Activated naive CD8-positive, alpha-beta T cell (primary cell): ENCODE measurements at regions not wholly inside any gene's neighbourhood (a gene's known extent, or its start where the extent isn't known, plus 50 kb on each side); places are given as distances from the start of the nearest gene placed in this dataset.

Source experiments
- H3K27ac Mint-ChIP-seq: one replicate; pipeline ENCODE4 v1.8.0; 2021; ENCODE audit warnings: mixed read lengths
- H3K27me3 Mint-ChIP-seq: one replicate; pipeline ENCODE4 v1.8.0; 2021; ENCODE audit warnings: mixed read lengths
- H3K36me3 Mint-ChIP-seq: one replicate; pipeline ENCODE4 v1.8.0; 2021; ENCODE audit warnings: mixed read lengths
- H3K4me1 Mint-ChIP-seq: one replicate; pipeline ENCODE4 v1.8.0; 2021; ENCODE audit warnings: low read depth, mixed read lengths
- H3K4me3 Mint-ChIP-seq: one replicate; pipeline ENCODE4 v1.8.0; 2021; ENCODE audit warnings: mild to moderate bottlenecking, mixed read lengths
- H3K9me3 Mint-ChIP-seq: one replicate; pipeline ENCODE4 v1.8.0; 2021; ENCODE audit warnings: low read depth, mixed read lengths

DNA sequence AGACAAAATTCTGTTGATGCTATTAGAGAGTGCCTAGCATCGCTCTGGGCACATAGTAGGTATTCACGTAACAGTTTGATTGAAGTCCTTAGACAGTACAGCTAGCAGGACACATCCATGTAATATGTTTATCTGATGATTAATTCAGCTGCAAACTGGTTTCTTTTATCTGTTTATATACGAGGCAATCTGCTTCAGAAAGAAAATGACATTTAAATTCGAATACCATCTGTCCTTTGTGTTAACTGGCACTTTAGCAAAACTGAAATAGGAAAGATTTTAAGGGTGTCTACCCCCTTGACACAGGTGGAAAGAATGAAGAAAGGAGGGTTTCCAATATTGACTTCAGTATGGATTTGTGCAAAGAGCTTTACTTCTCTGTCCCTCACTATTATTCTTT, 192.5 kb downstream of the MFSD1 start:
- H3K9me3 Mint-ChIP-seq: no peaks in the 10 kb centered on the region
- no peak overlapping the region for H3K27ac Mint-ChIP-seq
- H3K4me1 Mint-ChIP-seq: no peaks in the 10 kb centered on the region
- no peaks in the 10 kb centered on the region for H3K27me3 Mint-ChIP-seq
- no peak overlapping the region for H3K4me3 Mint-ChIP-seq
- H3K36me3 Mint-ChIP-seq: no peaks in the 10 kb centered on the region

GRCh38 chr3:159001711-159002110, 199.9 kb downstream of the MFSD1 start:
- Mint-ChIP-seq H3K27ac (no peak overlapping the region), H3K4me1 (no peaks in the 10 kb centered on the region), H3K9me3 (no peaks in the 10 kb centered on the region), H3K36me3 (no peaks in the 10 kb centered on the region), H3K4me3 (no peak overlapping the region), H3K27me3 (no peaks in the 10 kb centered on the region)

- no peaks in the 10 kb centered on the region for H3K27me3 Mint-ChIP-seq
- H3K4me1 Mint-ChIP-seq: no peaks in the 10 kb centered on the region
- no peaks in the 10 kb centered on the region for H3K9me3 Mint-ChIP-seq
- H3K36me3 Mint-ChIP-seq: no peaks in the 10 kb centered on the region
- no peak overlapping the region for H3K4me3 Mint-ChIP-seq
- H3K27ac Mint-ChIP-seq: no peak overlapping the region
These were observed 203.3 kb downstream of the MFSD1 start for GRCh38 chr3:159005137-159005536.

GRCh38 chr3:159007331-159007730, 205.5 kb downstream of the MFSD1 start:
- Mint-ChIP-seq H3K36me3 (no peaks in the 10 kb centered on the region), H3K27ac (no peak overlapping the region), H3K4me3 (no peak overlapping the region), H3K9me3 (no peaks in the 10 kb centered on the region), H3K27me3 (no peaks in the 10 kb centered on the region), H3K4me1 (no peaks in the 10 kb centered on the region)

- Mint-ChIP-seq H3K27ac (no peak overlapping the region), H3K36me3 (no peaks in the 10 kb centered on the region), H3K4me1 (no peaks in the 10 kb centered on the region), H3K9me3 (no peaks in the 10 kb centered on the region), H3K27me3 (no peaks in the 10 kb centered on the region), H3K4me3 (no peak overlapping the region)
These were observed 206.5 kb downstream of the MFSD1 start for GRCh38 chr3:159008401-159008800.

DNA sequence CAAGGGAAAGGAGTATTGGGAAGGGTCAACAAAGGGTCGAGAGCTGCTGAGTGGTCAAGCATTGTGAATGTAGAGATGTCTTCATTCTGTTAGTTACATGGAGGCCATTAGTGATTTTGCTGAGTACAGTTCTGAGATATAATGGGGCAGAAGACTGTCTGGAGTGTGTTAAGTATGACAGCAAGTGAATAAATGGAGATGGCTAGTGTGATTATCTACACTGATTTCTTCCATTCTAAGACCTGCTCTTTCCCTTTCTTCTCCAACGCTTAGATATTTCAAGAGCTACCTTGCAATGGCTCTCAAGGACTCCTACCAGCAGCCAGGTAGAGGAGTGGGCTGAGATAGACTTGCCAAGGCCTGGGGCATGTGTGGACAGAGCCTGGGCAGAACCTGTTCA, 216.5 kb downstream of the MFSD1 start:
- Mint-ChIP-seq H3K4me3 (no peak overlapping the region), H3K27me3 (no peaks in the 10 kb centered on the region), H3K9me3 (no peaks in the 10 kb centered on the region), H3K27ac (no peak overlapping the region), H3K36me3 (no peaks in the 10 kb centered on the region), H3K4me1 (no peaks in the 10 kb centered on the region)

DNA sequence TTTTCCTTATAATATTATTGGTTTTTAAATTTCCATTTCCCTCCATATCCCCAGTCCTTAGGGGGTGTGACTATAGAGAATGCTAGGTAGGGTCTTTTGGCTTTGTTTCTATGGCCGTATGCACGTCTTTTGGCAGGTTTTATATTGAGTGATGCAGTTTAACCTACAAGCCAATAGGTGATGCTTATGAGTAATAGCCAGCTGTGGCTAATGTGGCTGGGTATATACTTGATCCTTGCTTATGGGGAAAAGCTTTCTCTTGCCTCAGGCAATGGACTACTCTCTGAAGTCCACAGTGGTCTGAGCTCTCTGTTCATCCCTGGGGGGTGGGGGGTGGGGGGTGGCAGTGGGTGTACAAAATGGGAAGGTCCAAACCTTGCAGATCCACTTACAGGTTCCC, 223.9 kb downstream of the MFSD1 start:
- H3K4me3 Mint-ChIP-seq: no peak overlapping the region
- H3K27ac Mint-ChIP-seq: no peak overlapping the region
- no peaks in the 10 kb centered on the region for H3K4me1 Mint-ChIP-seq
- H3K36me3 Mint-ChIP-seq: no peaks in the 10 kb centered on the region
- no peaks in the 10 kb centered on the region for H3K27me3 Mint-ChIP-seq
- H3K9me3 Mint-ChIP-seq: no peaks in the 10 kb centered on the region

- Mint-ChIP-seq H3K36me3 (no peaks in the 10 kb centered on the region), H3K27me3 (no peaks in the 10 kb centered on the region), H3K27ac (no peak overlapping the region), H3K9me3 (no peaks in the 10 kb centered on the region), H3K4me3 (no peak overlapping the region), H3K4me1 (no peaks in the 10 kb centered on the region)
These were observed 224.7 kb downstream of the MFSD1 start for GRCh38 chr3:159026510-159026909.

- no peaks in the 10 kb centered on the region for H3K36me3 Mint-ChIP-seq
These were observed 226.9 kb downstream of the MFSD1 start for GRCh38 chr3:159028706-159029105.

DNA sequence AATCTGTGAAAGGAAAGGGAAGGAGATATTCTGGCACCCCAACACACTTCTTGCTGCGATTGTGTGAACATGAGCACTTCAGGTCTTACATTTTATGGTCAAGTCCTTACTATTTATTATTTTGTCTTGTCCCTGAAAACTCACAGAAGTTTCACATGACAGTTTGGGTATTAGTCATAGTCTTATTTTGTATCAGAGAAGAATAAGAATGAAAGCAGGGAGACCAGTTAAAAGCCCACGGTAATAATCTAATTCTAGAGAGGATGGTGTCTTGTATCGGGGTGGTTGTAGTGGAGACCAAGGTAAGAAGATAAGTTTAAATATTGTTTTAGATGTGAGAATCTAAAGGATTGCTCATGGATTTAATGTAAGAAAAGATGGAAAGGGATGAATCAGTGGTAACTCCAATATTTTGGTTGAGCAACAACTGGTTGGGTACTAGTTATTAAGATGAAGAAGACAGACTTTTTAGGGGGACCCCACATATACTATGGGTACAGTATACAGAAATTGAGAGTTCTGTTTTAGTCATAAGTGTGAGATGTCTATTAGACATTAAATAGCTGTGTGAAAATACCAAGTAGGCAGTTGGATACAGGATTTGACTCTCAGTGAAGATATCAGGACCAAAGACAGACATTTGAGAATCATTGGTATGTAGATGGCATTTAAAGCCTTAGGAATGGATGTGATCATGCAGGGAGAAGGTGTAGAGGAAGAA, 227.6 kb downstream of the MFSD1 start:
- no peak overlapping the region for H3K27ac Mint-ChIP-seq
- H3K9me3 Mint-ChIP-seq: peaks cover 2% of the 10 kb centered on the region
- no peaks in the 10 kb centered on the region for H3K27me3 Mint-ChIP-seq
- H3K4me1 Mint-ChIP-seq: no peaks in the 10 kb centered on the region
- no peaks in the 10 kb centered on the region for H3K36me3 Mint-ChIP-seq
- no peak overlapping the region for H3K4me3 Mint-ChIP-seq

More at GRCh38 chr3:159028706-159029105, 226.9 kb downstream of the MFSD1 start:
- Mint-ChIP-seq H3K9me3 (no peaks in the 10 kb centered on the region), H3K27me3 (no peaks in the 10 kb centered on the region), H3K4me1 (no peaks in the 10 kb centered on the region), H3K4me3 (no peak overlapping the region), H3K27ac (no peak overlapping the region)

- peaks cover 5% of the 10 kb centered on the region for H3K9me3 Mint-ChIP-seq
- no peak overlapping the region for H3K27ac Mint-ChIP-seq
- H3K4me1 Mint-ChIP-seq: no peaks in the 10 kb centered on the region
These were observed 228.3 kb downstream of the MFSD1 start for GRCh38 chr3:159030138-159030670.

DNA sequence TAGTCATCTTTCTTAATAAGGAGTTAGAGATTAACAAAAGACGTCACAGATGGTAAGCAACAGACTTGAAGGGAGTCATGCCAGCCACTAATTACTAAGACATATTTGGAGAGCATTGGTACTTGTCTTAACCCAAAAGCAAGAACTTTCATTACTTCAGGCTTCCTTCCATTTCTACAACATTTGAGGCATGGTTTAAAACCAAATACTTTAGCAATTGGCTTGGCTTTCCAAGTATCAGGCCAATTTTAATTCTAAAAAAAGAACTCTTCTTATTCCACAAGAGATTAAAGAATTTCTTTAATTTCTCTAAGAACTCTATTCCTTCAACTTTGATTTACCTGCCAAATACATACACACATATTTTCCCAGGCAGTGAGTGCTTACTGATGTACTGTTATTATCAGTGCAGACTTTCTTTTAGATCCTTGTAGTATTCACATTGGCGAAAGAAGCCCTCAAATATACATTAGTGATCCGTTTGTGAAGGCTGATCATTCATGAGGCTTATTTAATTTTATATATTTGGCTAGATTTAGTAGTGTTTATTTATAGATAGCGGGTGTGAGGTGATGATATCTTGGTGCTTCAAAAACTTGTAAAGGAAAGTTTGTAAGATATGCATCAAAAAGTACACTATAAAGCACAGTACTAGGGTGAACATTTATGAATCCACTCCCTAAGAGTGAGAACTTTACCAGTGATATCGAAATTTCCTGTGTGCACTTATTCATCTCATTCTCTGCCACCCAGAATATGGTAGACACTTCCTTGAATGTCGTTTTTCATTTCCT, 229.2 kb downstream of the MFSD1 start:
- Mint-ChIP-seq H3K9me3 (peaks cover 5% of the 10 kb centered on the region), H3K4me3 (no peak overlapping the region), H3K4me1 (no peaks in the 10 kb centered on the region), H3K36me3 (no peaks in the 10 kb centered on the region), H3K27me3 (no peaks in the 10 kb centered on the region), H3K27ac (no peak overlapping the region)

More at GRCh38 chr3:159030138-159030670, 228.3 kb downstream of the MFSD1 start:
- Mint-ChIP-seq H3K36me3 (no peaks in the 10 kb centered on the region), H3K27me3 (no peaks in the 10 kb centered on the region), H3K4me3 (no peak overlapping the region)

DNA sequence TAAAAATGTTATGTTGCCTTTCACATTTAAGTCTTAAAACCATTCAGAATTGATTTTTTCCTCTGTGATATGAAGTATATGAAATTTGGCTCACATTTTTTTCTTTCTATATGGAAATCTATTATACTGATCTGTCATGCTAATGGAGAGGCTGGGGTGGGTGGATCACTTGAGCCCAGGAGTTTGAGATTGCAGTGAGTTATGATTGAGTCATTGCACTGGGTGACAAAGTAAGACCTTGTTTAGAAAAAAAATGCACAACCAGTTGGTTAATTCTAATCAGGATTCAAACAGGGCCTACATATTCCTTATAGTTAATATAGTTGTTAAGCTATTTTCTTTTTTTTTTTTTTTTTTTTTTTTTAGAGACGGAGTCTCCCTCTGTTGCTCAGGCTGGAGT, 230.5 kb downstream of the MFSD1 start:
- no peak overlapping the region for H3K27ac Mint-ChIP-seq

DNA sequence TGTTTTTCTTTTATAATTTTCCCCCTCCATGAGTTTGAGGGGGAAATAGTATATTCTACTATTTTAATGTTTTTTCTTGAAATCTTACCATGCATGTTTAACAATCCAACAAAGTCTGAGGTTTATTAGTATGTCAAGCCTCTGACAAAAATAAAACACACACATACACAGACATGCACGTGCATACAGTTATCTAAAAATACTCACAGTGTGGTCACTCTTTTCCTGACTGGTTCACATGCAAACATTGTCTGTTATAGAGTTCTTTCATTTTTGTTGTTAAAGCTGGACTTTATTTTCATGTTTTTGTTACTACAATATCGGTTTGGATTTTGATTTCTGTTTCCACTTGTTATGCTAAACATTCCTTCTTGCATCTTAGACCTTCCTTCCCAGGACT, 236.6 kb downstream of the MFSD1 start:
- H3K4me3 Mint-ChIP-seq: no peak overlapping the region
- no peak overlapping the region for H3K27ac Mint-ChIP-seq
- H3K9me3 Mint-ChIP-seq: peaks cover 5% of the 10 kb centered on the region
- H3K36me3 Mint-ChIP-seq: no peaks in the 10 kb centered on the region
- H3K27me3 Mint-ChIP-seq: no peaks in the 10 kb centered on the region
- H3K4me1 Mint-ChIP-seq: no peaks in the 10 kb centered on the region

More for the DNA sequence above, 230.5 kb downstream of the MFSD1 start:
- H3K4me1 Mint-ChIP-seq: no peaks in the 10 kb centered on the region
- H3K36me3 Mint-ChIP-seq: no peaks in the 10 kb centered on the region
- peaks cover 5% of the 10 kb centered on the region for H3K9me3 Mint-ChIP-seq
- no peak overlapping the region for H3K4me3 Mint-ChIP-seq
- H3K27me3 Mint-ChIP-seq: no peaks in the 10 kb centered on the region

DNA sequence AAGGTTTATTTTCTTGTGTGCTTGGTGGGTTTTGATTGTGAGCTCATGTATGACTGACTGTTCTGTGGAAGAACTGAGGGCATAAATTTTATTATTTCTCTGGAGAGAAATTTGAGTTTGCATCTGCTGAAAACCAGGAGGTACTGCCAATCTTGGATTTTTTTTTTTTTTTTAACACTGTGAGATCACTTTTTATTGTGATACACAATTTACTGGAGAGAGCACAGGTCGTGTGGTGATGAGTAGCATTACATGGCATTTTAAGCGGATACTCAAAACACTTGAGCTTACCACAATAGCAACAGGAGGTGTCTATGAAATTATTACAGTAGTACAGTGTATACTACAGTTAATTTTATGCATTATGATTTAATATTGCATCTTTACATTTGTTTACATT, 237.4 kb downstream of the MFSD1 start:
- Mint-ChIP-seq H3K27me3 (no peaks in the 10 kb centered on the region), H3K4me3 (no peak overlapping the region), H3K27ac (no peak overlapping the region), H3K9me3 (peaks cover 5% of the 10 kb centered on the region), H3K36me3 (no peaks in the 10 kb centered on the region), H3K4me1 (no peaks in the 10 kb centered on the region)
